ENCODE measurements at regions not wholly inside any gene's neighbourhood (a gene's known extent, or its start where the extent isn't known, plus 50 kb on each side); places are given as distances from the start of the nearest gene placed in this dataset.
A peak's percentile ranks its signal among the peaks of the same experiment; 100 is the strongest.
"Not testable (repeated sequence)": the region's sequence is repeated elsewhere in the genome, so short reads cannot be mapped to it uniquely, and the experiment has no call there.

DNA sequence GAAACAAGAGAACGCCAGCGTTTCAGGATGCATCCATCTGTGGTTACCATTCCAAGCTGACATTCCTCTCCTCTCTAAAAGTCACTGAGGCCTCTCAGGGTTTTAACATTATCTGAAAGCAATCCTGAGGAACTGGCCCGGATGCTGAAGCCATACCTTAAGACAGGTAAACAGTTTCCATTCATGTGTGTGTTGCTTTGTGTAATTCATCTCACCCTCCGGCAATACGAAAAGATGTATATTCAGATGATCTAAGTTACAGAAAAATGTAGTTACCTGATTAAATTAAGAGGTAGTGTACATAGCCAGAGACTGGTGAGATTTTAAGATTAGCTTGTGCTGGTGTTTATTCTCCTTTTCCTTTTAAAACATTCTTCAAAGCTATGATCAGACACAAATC, 68.4 kb upstream of the BACH2 start:
- H3K4me1 ChIP-seq: peaks cover 10% of the 10 kb centered on the region
- H3K9me3 ChIP-seq: no peaks in the 10 kb centered on the region
- intact Hi-C loops (cut with DNase I): no loop called here
- no peak overlapping the region for H3K27ac ChIP-seq
- DNase-seq (no peak), ATAC-seq (no peak)
- no peaks in the 10 kb centered on the region for H3K36me3 ChIP-seq
- no peak overlapping the region for H3K4me3 ChIP-seq
- TF ChIP-seq, protein P1, sequence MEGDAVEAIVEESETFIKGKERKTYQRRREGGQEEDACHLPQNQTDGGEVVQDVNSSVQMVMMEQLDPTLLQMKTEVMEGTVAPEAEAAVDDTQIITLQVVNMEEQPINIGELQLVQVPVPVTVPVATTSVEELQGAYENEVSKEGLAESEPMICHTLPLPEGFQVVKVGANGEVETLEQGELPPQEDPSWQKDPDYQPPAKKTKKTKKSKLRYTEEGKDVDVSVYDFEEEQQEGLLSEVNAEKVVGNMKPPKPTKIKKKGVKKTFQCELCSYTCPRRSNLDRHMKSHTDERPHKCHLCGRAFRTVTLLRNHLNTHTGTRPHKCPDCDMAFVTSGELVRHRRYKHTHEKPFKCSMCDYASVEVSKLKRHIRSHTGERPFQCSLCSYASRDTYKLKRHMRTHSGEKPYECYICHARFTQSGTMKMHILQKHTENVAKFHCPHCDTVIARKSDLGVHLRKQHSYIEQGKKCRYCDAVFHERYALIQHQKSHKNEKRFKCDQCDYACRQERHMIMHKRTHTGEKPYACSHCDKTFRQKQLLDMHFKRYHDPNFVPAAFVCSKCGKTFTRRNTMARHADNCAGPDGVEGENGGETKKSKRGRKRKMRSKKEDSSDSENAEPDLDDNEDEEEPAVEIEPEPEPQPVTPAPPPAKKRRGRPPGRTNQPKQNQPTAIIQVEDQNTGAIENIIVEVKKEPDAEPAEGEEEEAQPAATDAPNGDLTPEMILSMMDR (IDR thresholded peaks at IDR 0.05): no peak
- no peaks in the 10 kb centered on the region for H3K27me3 ChIP-seq

DNA sequence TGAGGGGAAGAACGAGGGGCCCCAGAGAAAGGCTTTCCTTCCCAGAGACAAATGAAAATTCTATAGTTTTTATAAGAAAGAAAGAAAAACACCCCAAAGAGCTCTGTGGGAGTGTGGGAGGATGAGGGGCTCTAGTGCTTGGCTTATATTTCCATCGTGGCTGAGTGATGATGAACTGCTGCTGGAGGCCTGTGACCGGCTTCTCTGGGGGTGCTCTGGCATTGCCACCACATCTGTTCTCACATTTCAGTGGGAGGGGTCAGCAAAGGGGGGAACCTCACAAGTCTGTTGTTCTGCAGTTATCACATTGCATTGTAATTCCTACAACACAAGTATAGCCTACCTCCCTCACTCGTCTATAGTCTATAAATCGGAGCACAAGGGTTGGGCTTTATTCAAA, 67.6 kb upstream of the BACH2 start:
- TF ChIP-seq, protein P1 (IDR thresholded peaks at IDR 0.05): no peak
- Histone ChIP-seq H3K4me3 (no peak overlapping the region), H3K4me1 (peaks cover 6% of the 10 kb centered on the region), H3K9me3 (no peaks in the 10 kb centered on the region), H3K27ac (no peak overlapping the region), H3K36me3 (no peaks in the 10 kb centered on the region), H3K27me3 (no peaks in the 10 kb centered on the region)
- DNase-seq (no peak), ATAC-seq (no peak)
- intact Hi-C loops (cut with DNase I): no loop called here

DNA sequence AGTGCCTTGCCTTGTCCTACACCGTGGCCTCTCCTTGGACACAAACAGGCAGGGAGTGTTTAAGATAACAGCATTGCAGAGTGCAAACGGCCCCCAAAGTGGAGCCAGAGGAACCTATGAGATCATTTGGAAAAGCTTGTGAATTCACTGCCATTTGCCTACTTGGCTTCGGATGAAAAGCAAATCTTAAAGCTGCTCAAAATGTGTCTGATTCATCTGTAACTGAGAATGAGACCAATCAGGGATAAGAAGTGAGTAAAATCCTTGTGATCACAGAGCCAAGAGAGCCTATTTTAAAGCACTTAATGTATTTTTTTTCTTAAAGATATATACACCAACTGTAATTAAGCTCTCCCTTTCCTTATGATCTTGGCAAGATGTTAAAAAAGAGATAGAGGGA, 65.7 kb upstream of the BACH2 start:
- no peak for ATAC-seq
- no peak for DNase-seq

GRCh38 chr6:90361174-90361573, 64.5 kb upstream of the BACH2 start:
- TF ChIP-seq, protein P1 (IDR thresholded peaks at IDR 0.05): no peak
- Histone ChIP-seq H3K4me3 (no peak overlapping the region), H3K4me1 (no peaks in the 10 kb centered on the region), H3K36me3 (no peaks in the 10 kb centered on the region), H3K9me3 (no peaks in the 10 kb centered on the region), H3K27ac (no peak overlapping the region), H3K27me3 (no peaks in the 10 kb centered on the region)
- intact Hi-C loops (cut with DNase I): no loop called here
- ATAC-seq (no peak), DNase-seq (no peak)

More for the DNA sequence above, 65.7 kb upstream of the BACH2 start:
- H3K9me3 ChIP-seq: no peaks in the 10 kb centered on the region
- no peaks in the 10 kb centered on the region for H3K36me3 ChIP-seq
- no peak overlapping the region for H3K27ac ChIP-seq
- H3K27me3 ChIP-seq: no peaks in the 10 kb centered on the region
- TF ChIP-seq, protein P1 (IDR thresholded peaks at IDR 0.05): no peak
- intact Hi-C loops (cut with DNase I): no loop called here
- no peaks in the 10 kb centered on the region for H3K4me1 ChIP-seq
- no peak overlapping the region for H3K4me3 ChIP-seq

DNA sequence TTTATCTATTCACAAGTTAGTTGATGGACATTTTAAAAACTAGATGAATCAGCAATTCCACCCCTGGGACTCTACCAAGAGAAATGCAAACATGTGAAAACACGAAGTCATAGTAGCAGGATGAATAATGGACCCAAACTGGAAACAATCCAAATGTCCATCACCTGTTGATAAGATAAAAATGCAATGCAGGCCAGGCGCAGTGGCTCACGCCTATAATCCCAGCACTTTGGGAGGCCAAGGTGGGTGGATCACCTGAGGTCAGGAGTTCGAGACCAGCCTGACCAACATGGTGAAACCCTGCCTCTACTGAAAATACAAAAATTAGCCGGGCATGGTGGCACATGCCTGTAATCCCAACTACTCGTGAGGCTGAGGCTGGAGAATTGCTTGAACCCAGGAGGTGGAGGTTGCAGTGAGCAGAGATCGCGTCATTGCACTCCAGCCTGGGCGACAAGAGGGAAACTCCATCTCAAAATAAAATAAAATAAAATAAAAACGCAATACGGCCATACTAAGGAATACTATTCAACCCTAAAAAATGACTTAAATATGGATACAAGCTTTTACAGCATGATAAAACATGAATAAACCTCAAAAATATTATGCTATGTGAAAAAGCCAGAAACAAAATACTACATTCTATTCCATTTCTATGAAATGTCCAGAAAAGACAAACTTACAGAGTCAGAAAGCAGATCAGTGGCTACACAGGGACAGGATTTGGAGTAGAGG, 61.6 kb upstream of the BACH2 start:
- H3K27ac ChIP-seq; H3K4me1 ChIP-seq; H3K27me3 ChIP-seq; ATAC-seq; intact Hi-C loops (cut with DNase I); H3K36me3 ChIP-seq; H3K9me3 ChIP-seq; H3K4me3 ChIP-seq; DNase-seq: not testable (repeated sequence)

GRCh38 chr6:90356012-90356421, 59.4 kb upstream of the BACH2 start:
- TF ChIP-seq, protein P1 (IDR thresholded peaks at IDR 0.05): no peak
- H3K4me1 ChIP-seq: no peaks in the 10 kb centered on the region
- peak overlapping the region; percentile 8 for H3K4me3 ChIP-seq
- ATAC-seq (no peak), DNase-seq (no peak)
- intact Hi-C loops (cut with DNase I): no loop called here
- H3K27me3 ChIP-seq: no peaks in the 10 kb centered on the region
- no peak overlapping the region for H3K27ac ChIP-seq
- no peaks in the 10 kb centered on the region for H3K36me3 ChIP-seq
- H3K9me3 ChIP-seq: no peaks in the 10 kb centered on the region

All from upper lobe of right lung (tissue), 1 donor.